ENCODE measurements at regions not wholly inside any gene's neighbourhood (a gene's known extent, or its start where the extent isn't known, plus 50 kb on each side); places are given as distances from the start of the nearest gene placed in this dataset.

DNA sequence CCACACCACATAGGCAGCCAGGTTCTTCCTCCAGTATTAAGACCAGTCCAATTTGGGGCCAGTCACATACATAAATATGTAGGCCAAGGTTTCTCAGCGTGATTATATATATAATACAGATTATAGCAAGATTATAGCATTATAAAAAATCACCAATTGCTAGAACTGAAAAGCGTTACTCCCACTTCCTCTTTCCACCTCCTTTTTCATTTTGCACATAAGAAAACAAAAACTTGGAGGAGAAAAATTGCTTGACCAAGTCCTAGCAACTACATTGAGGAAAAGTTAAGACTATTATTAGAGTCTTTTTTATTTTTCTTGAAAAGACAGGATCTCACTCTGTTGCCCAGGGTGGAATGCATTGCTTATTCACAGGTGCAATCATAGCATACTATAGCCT is 262.7 kb upstream of the KCNN2 start:
- Histone ChIP-seq H2BK120ac (ENCODE audit: low read depth, low read length, poor library complexity, severe bottlenecking) (no peak overlapping the region), H3K4me1 (ENCODE audit: insufficient read depth, low read length) (no peaks in the 10 kb centered on the region), H3K4me2 (ENCODE audit: insufficient read depth, insufficient read length, low read length) (no peak overlapping the region), H2BK15ac (ENCODE audit: low read depth, low read length) (no peak overlapping the region), H4K91ac (ENCODE audit: insufficient read length, low read depth, low read length) (no peak overlapping the region), H3K27ac (ENCODE audit: insufficient read length, low read depth, low read length) (no peak overlapping the region), H2BK20ac (ENCODE audit: low read depth, low read length, poor library complexity, severe bottlenecking) (no peak overlapping the region), H3K9me3 (ENCODE audit: control insufficient read depth, low read depth, low read length) (no peaks in the 10 kb centered on the region), H3K79me1 (ENCODE audit: insufficient read depth, low read depth, low read length, poor library complexity, severe bottlenecking) (no peaks in the 10 kb centered on the region), H2AFZ (ENCODE audit: low read length) (no peak overlapping the region), H3K27me3 (ENCODE audit: insufficient read depth, low read length) (no peaks in the 10 kb centered on the region), H4K20me1 (ENCODE audit: control insufficient read depth, insufficient read depth, insufficient read length) (no peaks in the 10 kb centered on the region), H2BK5ac (ENCODE audit: insufficient read length, low read length) (no peak overlapping the region), H3K14ac (ENCODE audit: insufficient read depth, low read length) (no peak overlapping the region), H2BK12ac (ENCODE audit: insufficient read length, low read depth, low read length) (no peak overlapping the region), H3K9ac (ENCODE audit: extremely low read depth, insufficient read length, low read length) (no peak overlapping the region), H3K79me2 (ENCODE audit: insufficient read depth, low read length) (no peaks in the 10 kb centered on the region), H3K23ac (ENCODE audit: insufficient read length, low read depth, low read length) (no peak overlapping the region), H3K56ac (ENCODE audit: insufficient read length, low read depth, low read length) (no peak overlapping the region), H4K5ac (ENCODE audit: insufficient read length, low read depth, low read length) (no peak overlapping the region), H3K18ac (ENCODE audit: insufficient read length, low read depth, low read length) (no peak overlapping the region), H4K8ac (replicated peaks; ENCODE audit: insufficient read length, low read depth, low read length) (no peak overlapping the region), H3K23me2 (ENCODE audit: insufficient read length, low read depth, low read length, poor library complexity, severe bottlenecking) (no peaks in the 10 kb centered on the region), H3K4ac (ENCODE audit: low read depth, low read length) (no peak overlapping the region), H3T11ph (ENCODE audit: low read length) (no peak overlapping the region), H2AK5ac (ENCODE audit: insufficient read length, low read length) (no peak overlapping the region)
- DNase-seq, result no peak
- H3K4me1 Mint-ChIP-seq, result peaks cover 0 to 2% of the 10 kb centered on the region in 2 experiments; a peak in 1 of 4 replicates
- TF ChIP-seq, protein P1, sequence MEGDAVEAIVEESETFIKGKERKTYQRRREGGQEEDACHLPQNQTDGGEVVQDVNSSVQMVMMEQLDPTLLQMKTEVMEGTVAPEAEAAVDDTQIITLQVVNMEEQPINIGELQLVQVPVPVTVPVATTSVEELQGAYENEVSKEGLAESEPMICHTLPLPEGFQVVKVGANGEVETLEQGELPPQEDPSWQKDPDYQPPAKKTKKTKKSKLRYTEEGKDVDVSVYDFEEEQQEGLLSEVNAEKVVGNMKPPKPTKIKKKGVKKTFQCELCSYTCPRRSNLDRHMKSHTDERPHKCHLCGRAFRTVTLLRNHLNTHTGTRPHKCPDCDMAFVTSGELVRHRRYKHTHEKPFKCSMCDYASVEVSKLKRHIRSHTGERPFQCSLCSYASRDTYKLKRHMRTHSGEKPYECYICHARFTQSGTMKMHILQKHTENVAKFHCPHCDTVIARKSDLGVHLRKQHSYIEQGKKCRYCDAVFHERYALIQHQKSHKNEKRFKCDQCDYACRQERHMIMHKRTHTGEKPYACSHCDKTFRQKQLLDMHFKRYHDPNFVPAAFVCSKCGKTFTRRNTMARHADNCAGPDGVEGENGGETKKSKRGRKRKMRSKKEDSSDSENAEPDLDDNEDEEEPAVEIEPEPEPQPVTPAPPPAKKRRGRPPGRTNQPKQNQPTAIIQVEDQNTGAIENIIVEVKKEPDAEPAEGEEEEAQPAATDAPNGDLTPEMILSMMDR (conservative IDR thresholded peaks at IDR 0.05), result no peak
- H3K36me3 Mint-ChIP-seq (ENCODE audit: insufficient read depth in 1 of 3, low read depth in 3 of 3), result peaks cover 0 to 1% (median 0%) of the 10 kb centered on the region in 3 experiments; a peak in 3 of 7 replicates
- WGBS (ENCODE audit: extremely low coverage, insufficient read length, low lambda C conversion rate), result no CpG with 5 or more reads among the region's 2 CpGs
- peaks cover 0 to under 1% of the 10 kb centered on the region in 2 experiments; a peak in 1 of 5 replicates for H3K9me3 Mint-ChIP-seq
- no peak overlapping the region for H3K27ac Mint-ChIP-seq
- no peak overlapping the region for H3K4me3 Mint-ChIP-seq
- no peaks in the 10 kb centered on the region; the same call in 1 of the 2 replicates for H3K27me3 Mint-ChIP-seq (ENCODE audit: low read depth)
